OCI-LY3 (cell line): ENCODE measurements at regions not wholly inside any gene's neighbourhood (a gene's known extent, or its start where the extent isn't known, plus 50 kb on each side); places are given as distances from the start of the nearest gene placed in this dataset.

Source experiments
- H2AFZ ChIP-seq: fragments of 200-600, 300-600 bp; shearing (Covaris generic); 2 replicates; pipeline ENCODE4 v1.6.0; 2014; ENCODE audit warnings: antibody characterized with exemption, low read depth, low read length
- H3K27ac ChIP-seq: fragments of 200-600, 300-600 bp; sonication (generic); 2 replicates; pipeline ENCODE4 v1.5.1; 2014; ENCODE audit warnings: mild to moderate bottlenecking, low read length, moderate library complexity, mixed read lengths
- H3K27me3 ChIP-seq: fragments of 200-600, 300-600 bp; sonication (generic); 2 replicates; pipeline ENCODE4 v1.6.1; 2014; ENCODE audit warnings: low read depth, low read length, mixed read lengths
- H3K36me3 ChIP-seq: fragments of 200-600, 300-600 bp; sonication (generic); replicated peaks from 2 replicates; pipeline ENCODE3; 2014; ENCODE audit warnings: low read depth, low read length, mixed read lengths
- H3K4me1 ChIP-seq: fragments of 300-600, 200-600 bp; sonication (generic); 2 replicates; pipeline ENCODE4 v1.6.1; 2014; ENCODE audit warnings: low read length, mixed read lengths
- H3K4me2 ChIP-seq: fragments of 200-600, 300-600 bp; sonication (generic); 2 replicates; pipeline ENCODE4 v1.6.1; 2014; ENCODE audit warnings: low read length, mixed read lengths
- H3K4me3 ChIP-seq: fragments of 300-600, 200-600 bp; sonication (generic); 2 replicates; pipeline ENCODE4 v1.5.1; 2014; ENCODE audit warnings: antibody characterized with exemption, mild to moderate bottlenecking, low read length, moderate library complexity
- H3K79me2 ChIP-seq: fragments of 300-600, 200-600 bp; shearing (Covaris generic); 2 replicates; pipeline ENCODE4 v1.6.1; 2014; ENCODE audit warnings: mild to moderate bottlenecking, low read length, mixed read lengths
- H3K9ac ChIP-seq: fragments of 300-600, 200-600 bp; shearing (Covaris generic); 2 replicates; pipeline ENCODE4 v1.6.0; 2014; ENCODE audit warnings: mild to moderate bottlenecking, low read length, moderate library complexity
- H3K9me3 ChIP-seq: fragments of 200-600, 300-600 bp; shearing (Covaris generic); 2 replicates; pipeline ENCODE4 v1.6.1; 2014; ENCODE audit warnings: low read length, mixed read lengths; ENCODE audit not compliant: insufficient read depth
- H4K20me1 ChIP-seq: fragments of 200-600, 300-600 bp; sonication (generic); 2 replicates; pipeline ENCODE4 v1.6.1; 2016; ENCODE audit warnings: low read length, mixed read lengths; ENCODE audit not compliant: insufficient read depth
- EZH2phosphoT487 ChIP-seq: fragments of 200-600 bp; shearing (Covaris generic); IDR thresholded peaks from 2 replicates; pipeline ENCODE4 v1.6.1; 2018; ENCODE audit warnings: antibody characterized with exemption, mixed run types, low read depth
- TF ChIP-seq, protein P1 (sequence below): fragments of 200-600, 300-600 bp; sonication (generic); IDR thresholded peaks from 2 replicates; pipeline ENCODE4 v1.5.1; 2014; ENCODE audit warnings: antibody characterized with exemption, low read length, low read depth

DNA sequence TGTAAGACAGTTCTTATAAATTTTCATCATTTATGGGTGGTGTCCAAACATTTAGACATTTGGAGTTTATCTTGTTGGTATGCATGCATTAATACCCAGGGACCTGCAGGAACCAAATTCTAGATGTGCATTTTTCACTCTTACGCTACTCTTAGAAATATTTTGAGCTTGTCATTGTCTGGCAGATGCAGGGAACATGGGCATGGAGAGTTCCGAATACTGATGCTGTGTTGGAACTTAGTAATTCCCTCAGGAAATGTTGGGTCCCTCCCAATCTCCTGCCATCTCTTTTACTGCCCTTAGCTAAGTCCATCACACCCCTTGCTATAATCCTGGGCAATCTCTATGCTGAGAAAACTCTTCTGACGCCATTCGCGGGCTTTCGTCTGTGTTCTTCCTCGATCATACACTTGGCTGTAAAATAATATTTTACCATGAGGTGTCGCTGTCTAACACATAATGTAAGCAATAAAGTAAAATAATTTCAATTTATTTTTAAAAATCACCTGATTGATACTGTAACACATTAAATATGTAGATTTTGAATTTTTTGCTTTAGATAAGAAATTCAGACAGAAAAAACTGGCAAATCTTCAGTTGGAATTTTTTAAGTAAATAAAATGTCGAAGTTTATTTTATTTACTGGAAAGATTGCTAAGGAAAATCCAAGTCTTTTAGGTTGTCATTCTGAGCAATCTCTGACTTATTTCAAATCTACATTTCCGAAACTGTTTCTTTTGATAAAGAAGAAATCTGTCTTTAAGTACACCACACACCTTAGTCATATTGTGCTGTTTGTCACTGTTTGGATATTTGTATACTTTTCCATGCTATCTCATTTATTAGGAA is 304.1 kb upstream of the SSTR1 start:
- Histone ChIP-seq H3K79me2 (no peaks in the 10 kb centered on the region), H3K4me3 (peak overlapping the region; percentile 58), H3K4me2 (peak overlapping the region; percentile 65), H3K9ac (no peak overlapping the region), H3K27ac (no peak overlapping the region), H3K27me3 (peaks cover 15% of the 10 kb centered on the region), H4K20me1 (no peaks in the 10 kb centered on the region), H3K4me1 (no peaks in the 10 kb centered on the region), H2AFZ (peak overlapping the region; percentile 46; the same call in 1 of the 2 replicates), H3K9me3 (no peaks in the 10 kb centered on the region), H3K36me3 (no peaks in the 10 kb centered on the region)
- TF ChIP-seq, protein P1, sequence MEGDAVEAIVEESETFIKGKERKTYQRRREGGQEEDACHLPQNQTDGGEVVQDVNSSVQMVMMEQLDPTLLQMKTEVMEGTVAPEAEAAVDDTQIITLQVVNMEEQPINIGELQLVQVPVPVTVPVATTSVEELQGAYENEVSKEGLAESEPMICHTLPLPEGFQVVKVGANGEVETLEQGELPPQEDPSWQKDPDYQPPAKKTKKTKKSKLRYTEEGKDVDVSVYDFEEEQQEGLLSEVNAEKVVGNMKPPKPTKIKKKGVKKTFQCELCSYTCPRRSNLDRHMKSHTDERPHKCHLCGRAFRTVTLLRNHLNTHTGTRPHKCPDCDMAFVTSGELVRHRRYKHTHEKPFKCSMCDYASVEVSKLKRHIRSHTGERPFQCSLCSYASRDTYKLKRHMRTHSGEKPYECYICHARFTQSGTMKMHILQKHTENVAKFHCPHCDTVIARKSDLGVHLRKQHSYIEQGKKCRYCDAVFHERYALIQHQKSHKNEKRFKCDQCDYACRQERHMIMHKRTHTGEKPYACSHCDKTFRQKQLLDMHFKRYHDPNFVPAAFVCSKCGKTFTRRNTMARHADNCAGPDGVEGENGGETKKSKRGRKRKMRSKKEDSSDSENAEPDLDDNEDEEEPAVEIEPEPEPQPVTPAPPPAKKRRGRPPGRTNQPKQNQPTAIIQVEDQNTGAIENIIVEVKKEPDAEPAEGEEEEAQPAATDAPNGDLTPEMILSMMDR: peak; percentile 67
- TF ChIP-seq EZH2phosphoT487: no peak

DNA sequence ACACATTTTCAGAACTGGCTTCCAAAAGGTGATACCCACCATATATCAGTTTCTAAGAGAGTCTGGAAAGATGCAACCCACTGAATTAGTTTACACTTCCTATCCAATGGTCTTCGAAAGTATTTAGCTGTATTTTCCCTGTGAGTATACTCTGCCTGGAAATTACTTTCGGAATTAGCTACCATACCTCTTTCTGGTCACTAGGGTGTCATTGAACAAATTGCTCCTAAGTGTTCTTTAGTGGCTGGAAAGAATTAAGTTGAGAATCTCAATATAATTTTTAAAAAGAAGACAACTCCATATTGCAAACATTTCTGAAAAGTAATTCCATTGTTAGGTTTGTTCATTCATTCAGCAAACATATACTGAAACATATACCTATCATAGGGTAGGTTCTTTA is 283.1 kb upstream of the SSTR1 start:
- Histone ChIP-seq H3K4me3 (no peak overlapping the region), H2AFZ (no peak overlapping the region), H3K4me2 (no peak overlapping the region), H3K9me3 (no peaks in the 10 kb centered on the region), H3K9ac (no peak overlapping the region), H3K36me3 (no peaks in the 10 kb centered on the region), H3K79me2 (no peaks in the 10 kb centered on the region), H3K27ac (no peak overlapping the region), H3K4me1 (no peaks in the 10 kb centered on the region), H3K27me3 (no peaks in the 10 kb centered on the region), H4K20me1 (no peaks in the 10 kb centered on the region)
- no peak for TF ChIP-seq EZH2phosphoT487
- TF ChIP-seq, protein P1: no peak

DNA sequence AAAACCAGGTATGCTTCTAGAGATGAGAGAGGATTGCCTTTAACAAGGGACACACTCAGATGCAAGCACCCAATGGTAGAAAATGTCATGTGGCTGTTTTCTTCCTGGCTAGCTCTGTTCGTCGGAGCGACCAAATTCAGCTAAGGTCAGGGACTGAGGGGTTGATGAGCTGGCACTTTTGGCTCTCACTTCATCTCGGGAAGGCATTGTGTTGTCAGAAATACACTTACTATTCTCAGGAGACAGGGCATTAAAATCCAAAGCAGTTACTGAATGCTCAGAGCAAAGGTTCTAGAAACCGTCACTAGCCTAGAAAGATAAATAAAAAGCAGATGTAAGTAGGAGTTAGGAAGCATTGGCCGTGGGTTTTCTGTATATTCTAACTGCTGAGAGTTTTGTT is 275.7 kb upstream of the SSTR1 start:
- H3K9me3 ChIP-seq: no peaks in the 10 kb centered on the region
- H3K4me1 ChIP-seq: no peaks in the 10 kb centered on the region
- H3K9ac ChIP-seq: no peak overlapping the region
- no peak overlapping the region for H3K4me3 ChIP-seq
- no peak overlapping the region for H3K27ac ChIP-seq
- no peaks in the 10 kb centered on the region for H3K79me2 ChIP-seq
- no peak overlapping the region for H3K4me2 ChIP-seq
- TF ChIP-seq EZH2phosphoT487: no peak
- TF ChIP-seq, protein P1: no peak
- no peaks in the 10 kb centered on the region for H4K20me1 ChIP-seq
- no peak overlapping the region for H2AFZ ChIP-seq
- H3K27me3 ChIP-seq: no peaks in the 10 kb centered on the region
- H3K36me3 ChIP-seq: no peaks in the 10 kb centered on the region

DNA sequence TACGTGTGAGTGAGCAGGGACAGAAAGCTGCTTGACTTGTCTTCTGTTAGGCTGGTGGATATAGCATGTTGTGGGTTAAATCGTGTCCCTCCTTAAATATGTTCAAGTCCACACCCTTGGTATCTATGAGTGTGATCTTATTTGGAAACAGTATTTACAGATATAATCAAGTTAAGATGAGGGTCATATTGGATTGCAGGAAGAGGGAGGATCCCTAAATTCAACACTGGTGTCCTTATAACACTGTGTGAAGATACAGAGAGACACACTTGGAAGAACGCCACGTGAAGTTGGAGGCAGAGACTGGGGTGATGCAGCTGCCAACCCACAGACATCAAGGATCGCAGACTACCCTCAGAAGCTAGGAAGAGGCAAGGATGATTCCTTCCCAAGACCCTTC is 275.2 kb upstream of the SSTR1 start:
- Histone ChIP-seq H3K4me1 (no peaks in the 10 kb centered on the region), H3K27ac (no peak overlapping the region), H3K79me2 (no peaks in the 10 kb centered on the region), H3K9ac (no peak overlapping the region), H3K36me3 (no peaks in the 10 kb centered on the region), H3K27me3 (no peaks in the 10 kb centered on the region), H3K4me2 (no peak overlapping the region), H4K20me1 (no peaks in the 10 kb centered on the region), H3K4me3 (no peak overlapping the region), H2AFZ (no peak overlapping the region), H3K9me3 (no peaks in the 10 kb centered on the region)
- TF ChIP-seq, protein P1: no peak
- no peak for TF ChIP-seq EZH2phosphoT487
